Aorta (tissue), 5 donors: ENCODE measurements at regions not wholly inside any gene's neighbourhood (a gene's known extent, or its start where the extent isn't known, plus 50 kb on each side); places are given as distances from the start of the nearest gene placed in this dataset.
A peak's percentile ranks its signal among the peaks of the same experiment; 100 is the strongest.

Source experiments
- ATAC-seq: fragments of 200-7000 bp; cut with Tn5 transposase; one replicate; pipeline ENCODE4 v1.9.1; 2022; ENCODE audit warnings: moderate library complexity; ENCODE audit not compliant: low FRiP score
- DNase-seq, 2 donors: peaks; one replicate each; pipeline ENCODE4 v3.0.0-alpha.2; 2020
- H3K27ac ChIP-seq, 2 donors: one replicate each; pipeline ENCODE4 v1.5.1; 2013; ENCODE audit warnings: low read length in 2 of 2, mild to moderate bottlenecking in 2 of 2, moderate library complexity in 2 of 2, control low read depth in 1 of 2, inconsistent platforms in 1 of 2, low read depth in 1 of 2
- H3K27me3 ChIP-seq, 2 donors: one replicate each; pipeline ENCODE4 v1.6.1; 2013; ENCODE audit warnings: control low read depth in 1 of 2, low read length in 1 of 2, mild to moderate bottlenecking in 1 of 2, moderate library complexity in 1 of 2; ENCODE audit not compliant: insufficient read depth in 2 of 2, control insufficient read depth in 1 of 2
- H3K36me3 ChIP-seq, 2 donors: one replicate each; pipeline ENCODE4 v1.6.1; 2013; ENCODE audit warnings: control low read depth in 1 of 2, low read length in 1 of 2, mild to moderate bottlenecking in 1 of 2; ENCODE audit not compliant: insufficient read depth in 2 of 2, control insufficient read depth in 1 of 2
- H3K4me1 ChIP-seq, 2 donors: one replicate each; pipeline ENCODE4 v1.6.1; 2013; ENCODE audit warnings: low read length in 2 of 2, control low read depth in 1 of 2, mild to moderate bottlenecking in 1 of 2, moderate library complexity in 1 of 2; ENCODE audit not compliant: insufficient read depth in 2 of 2, control insufficient read depth in 1 of 2
- H3K4me3 ChIP-seq, 2 donors: one replicate each; pipeline ENCODE4 v1.5.1; 2013; ENCODE audit warnings: low read length in 2 of 2, control low read depth in 1 of 2, mild to moderate bottlenecking in 1 of 2
- H3K9me3 ChIP-seq: one replicate; pipeline ENCODE4 v1.6.1; 2013; ENCODE audit warnings: mild to moderate bottlenecking, low read length; ENCODE audit not compliant: control insufficient read depth
- WGBS, 2 donors: extraction: QIAGEN DNeasy Blood & Tissue Kit; methylation state at CpG; one replicate each; pipeline ENCODE4 v1.1.7; 2013; 5-methylcytosine and 5-hydroxymethylcytosine counted together
- intact Hi-C, 2 donors: fragments of 100-400 bp; cut with DNase I; formaldehyde crosslinking; loops; one replicate each; pipeline versions ENCODE4 v1.14.2 to v1.15.0; 2022
- donor health status: healthy with polysubstance abuse.
- donor health status: Bipolar disorder and iron deficiency.
- donor health status: DM: no; HTN: no; CAD: no.
- donor health status: DM: no; HTN: no; CAD: no.
- donor health status: DM: yes; HTN: yes; CAD: no.

GRCh38 chr2:239781454-239781853, 243.7 kb downstream of the NDUFA10 start:
- intact Hi-C loops, result no loop called here
- Histone ChIP-seq H3K27ac (no peak overlapping the region), H3K4me1 (no peaks in the 10 kb centered on the region), H3K9me3 (no peaks in the 10 kb centered on the region), H3K4me3 (no peak overlapping the region), H3K27me3 (no peaks in the 10 kb centered on the region), H3K36me3 (no peaks in the 10 kb centered on the region)
- ATAC-seq (no peak), DNase-seq (peak in 1 of 2 donors; percentile 44)
- WGBS, 2 donors, result 91 to 93% methylated on average over 5 of the region's 5 CpGs

DNA sequence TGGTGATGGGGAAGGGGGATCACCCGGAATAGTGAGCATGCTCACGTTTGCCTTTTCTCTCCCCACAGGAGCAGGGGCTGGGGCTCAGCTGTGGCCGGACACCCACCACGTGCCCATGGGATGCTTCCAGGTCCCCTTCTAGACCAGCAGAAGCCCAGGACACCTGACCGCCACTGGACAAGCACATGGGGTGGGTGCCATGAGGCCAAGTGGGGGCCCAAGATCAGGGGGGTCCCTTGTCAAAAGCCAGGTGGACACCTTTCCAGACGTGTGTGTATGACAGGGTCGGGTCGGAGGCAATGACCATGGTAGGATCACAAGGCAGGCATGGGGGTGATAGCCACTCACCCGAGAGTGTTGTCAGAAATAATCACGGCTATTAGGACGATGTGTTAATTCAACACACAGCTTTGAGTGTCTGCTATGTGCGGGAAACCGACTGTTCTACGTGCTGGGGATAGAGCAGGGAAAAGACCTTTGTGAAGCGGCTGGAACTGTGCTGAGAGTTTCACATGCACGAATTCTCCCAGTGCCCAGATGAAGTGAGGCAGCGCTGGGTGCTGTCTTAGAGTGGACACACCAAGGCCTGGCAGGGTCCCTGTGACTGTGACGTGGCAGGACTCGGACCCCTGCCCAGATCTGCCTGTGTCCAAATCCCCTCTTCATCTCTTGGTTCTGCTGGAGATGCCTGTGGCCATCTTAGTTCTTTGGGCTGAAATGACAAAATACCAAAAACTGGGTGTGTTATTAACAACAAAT, 244.7 kb downstream of the NDUFA10 start:
- ATAC-seq (no peak), DNase-seq (peak in 1 of 2 donors; percentile 69)
- Histone ChIP-seq H3K27me3 (no peaks in the 10 kb centered on the region), H3K4me1 (no peaks in the 10 kb centered on the region), H3K4me3 (no peak overlapping the region), H3K36me3 (no peaks in the 10 kb centered on the region), H3K27ac (no peak overlapping the region), H3K9me3 (no peaks in the 10 kb centered on the region)
- intact Hi-C loops, result no loop called here
- 94 to 95% methylated on average over 19 of the region's 19 CpGs for whole genome bisulfite sequencing, 2 donors

GRCh38 chr2:239779584-239779983, 245.6 kb downstream of the NDUFA10 start:
- intact Hi-C loops, result no loop called here
- H3K4me3 ChIP-seq, result no peak overlapping the region

GRCh38 chr2:239778861-239779558, 246.1 kb downstream of the NDUFA10 start:
- no peak overlapping the region for H3K4me3 ChIP-seq
- no peaks in the 10 kb centered on the region for H3K4me1 ChIP-seq
- no peak for ATAC-seq
- WGBS, 2 donors, result 94% methylated on average over 13 of the region's 13 CpGs
- H3K9me3 ChIP-seq, result no peaks in the 10 kb centered on the region
- no peaks in the 10 kb centered on the region for H3K27me3 ChIP-seq
- no peak overlapping the region for H3K27ac ChIP-seq
- intact Hi-C loops, result no loop called here
- peak in 1 of 2 donors; percentile 63 for DNase-seq
- H3K36me3 ChIP-seq, result no peaks in the 10 kb centered on the region

More at GRCh38 chr2:239779584-239779983, 245.6 kb downstream of the NDUFA10 start:
- ATAC-seq (peak; percentile 31), DNase-seq (peak in 1 of 2 donors; percentile 61)
- H3K4me1 ChIP-seq, result no peaks in the 10 kb centered on the region
- 95 to 97% methylated on average over 10 of the region's 10 CpGs for WGBS, 2 donors
- no peak overlapping the region for H3K27ac ChIP-seq
- H3K9me3 ChIP-seq, result no peaks in the 10 kb centered on the region
- H3K27me3 ChIP-seq, result no peaks in the 10 kb centered on the region
- H3K36me3 ChIP-seq, result no peaks in the 10 kb centered on the region

DNA sequence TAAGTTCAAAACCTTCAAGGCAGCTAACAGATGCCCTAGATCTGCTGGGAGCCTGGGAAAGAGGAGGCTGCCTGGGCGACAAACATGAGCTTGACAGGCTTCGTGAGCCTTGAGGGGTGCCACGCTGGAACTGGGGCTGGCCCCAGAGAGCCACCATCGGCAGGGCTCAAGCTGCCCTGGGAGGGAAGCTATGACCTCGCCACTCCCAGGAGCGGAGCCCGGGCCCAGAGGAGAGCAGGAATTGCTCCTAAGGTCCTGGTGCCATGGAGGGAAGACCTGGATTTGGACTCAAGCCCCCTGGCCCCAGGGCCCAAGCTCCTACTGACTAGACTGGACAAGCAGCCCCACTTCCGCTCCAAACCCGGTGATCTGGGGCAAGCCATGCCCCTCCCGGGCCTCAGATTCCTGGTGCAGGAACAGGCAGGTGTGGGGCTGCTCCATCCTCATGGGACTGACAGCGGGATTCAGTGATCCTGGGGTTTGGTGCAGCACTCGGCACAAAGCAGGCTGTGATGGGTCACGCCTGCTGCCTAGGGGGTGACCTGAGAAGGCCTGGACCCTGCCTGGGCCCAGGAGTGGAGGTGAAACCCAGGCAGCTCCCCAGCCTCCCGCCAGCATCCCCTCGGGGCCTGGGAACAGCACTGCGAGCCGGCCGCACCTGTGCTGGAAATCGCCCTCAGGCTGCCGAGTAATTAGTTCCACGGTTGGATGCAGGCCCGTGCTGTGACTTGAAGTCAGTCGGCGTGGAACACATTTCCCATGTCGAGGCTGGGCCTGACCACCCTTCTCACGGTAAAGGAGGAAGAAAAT, 246.9 kb downstream of the NDUFA10 start:
- 95 to 96% methylated on average over 26 of the region's 26 CpGs for WGBS, 2 donors

DNA sequence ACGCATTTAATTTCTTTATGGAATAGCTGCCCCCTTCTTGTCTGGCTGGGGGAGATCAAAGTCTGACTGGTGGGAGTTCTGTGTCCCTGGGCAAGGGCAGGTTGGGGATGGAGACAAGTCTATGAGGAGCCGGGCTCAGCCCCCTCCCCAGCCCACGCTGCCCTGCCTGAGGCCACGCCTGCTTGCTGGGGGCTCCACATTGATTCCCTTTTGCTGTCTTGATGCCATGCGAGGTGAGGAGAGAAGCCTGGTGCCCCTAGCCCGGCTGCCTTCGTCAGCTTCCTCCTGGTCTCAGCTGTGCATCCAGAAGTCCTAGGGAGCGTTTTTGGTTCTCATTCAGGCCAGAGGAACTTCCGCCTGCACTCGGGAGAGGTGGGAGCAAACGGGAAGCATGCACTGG, 247.9 kb downstream of the NDUFA10 start:
- Histone ChIP-seq H3K4me3 (no peak overlapping the region), H3K27me3 (no peaks in the 10 kb centered on the region), H3K36me3 (no peaks in the 10 kb centered on the region), H3K4me1 (no peaks in the 10 kb centered on the region), H3K27ac (no peak overlapping the region), H3K9me3 (peaks cover under 1% of the 10 kb centered on the region)
- WGBS, 2 donors, result 90 to 93% methylated on average over 11 of the region's 11 CpGs
- ATAC-seq (no peak), DNase-seq (peak in 1 of 2 donors; percentile 48)
- intact Hi-C loops, result no loop called here

More for the DNA sequence above, 246.9 kb downstream of the NDUFA10 start:
- Histone ChIP-seq H3K4me1 (no peaks in the 10 kb centered on the region), H3K36me3 (no peaks in the 10 kb centered on the region), H3K27me3 (no peaks in the 10 kb centered on the region), H3K27ac (no peak overlapping the region), H3K4me3 (no peak overlapping the region), H3K9me3 (no peaks in the 10 kb centered on the region)
- intact Hi-C loops, result no loop called here
- ATAC-seq (no peak), DNase-seq (peak in 1 of 2 donors; percentile 50)

DNA sequence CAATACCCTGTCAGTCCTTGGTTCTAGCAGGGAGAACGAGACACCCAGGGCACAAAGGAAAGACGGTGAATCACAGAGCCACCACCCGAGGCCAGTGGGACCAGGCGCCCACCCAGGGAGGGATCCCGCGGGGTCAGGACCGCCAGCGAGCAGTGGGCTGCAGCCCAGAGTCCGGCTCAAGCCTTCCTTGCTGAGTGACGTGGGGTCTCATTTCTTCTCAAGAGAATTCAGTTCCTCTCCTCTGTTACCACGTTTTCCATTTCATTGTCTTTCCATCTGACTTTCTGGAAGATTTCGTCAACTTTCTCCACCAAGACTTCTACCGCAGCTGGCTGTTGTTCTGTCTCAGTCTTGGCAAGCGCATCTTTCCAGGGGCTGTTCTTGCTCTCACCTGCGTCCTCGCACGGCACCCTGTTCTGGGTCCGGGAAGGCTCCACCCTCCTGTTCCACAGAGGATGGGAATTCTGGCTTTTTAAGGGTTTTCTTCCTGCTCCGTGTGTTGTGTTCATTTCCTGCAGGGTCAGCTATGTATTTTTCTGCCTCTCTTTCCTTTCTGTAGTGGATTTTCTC, 248.6 kb downstream of the NDUFA10 start:
- no peak for ATAC-seq
- Histone ChIP-seq H3K27me3 (no peaks in the 10 kb centered on the region), H3K27ac (no peak overlapping the region), H3K9me3 (peaks cover 3% of the 10 kb centered on the region), H3K4me3 (no peak overlapping the region), H3K4me1 (no peaks in the 10 kb centered on the region), H3K36me3 (no peaks in the 10 kb centered on the region)
- intact Hi-C loops, result no loop called here
- WGBS, 2 donors, result 92 to 93% methylated on average over 19 of the region's 19 CpGs
- peak in 1 of 2 donors; percentile 54 for DNase-seq

GRCh38 chr2:239775623-239776435, 249.3 kb downstream of the NDUFA10 start:
- Histone ChIP-seq H3K36me3 (no peaks in the 10 kb centered on the region), H3K9me3 (peaks cover 4% of the 10 kb centered on the region), H3K27me3 (no peaks in the 10 kb centered on the region), H3K4me1 (no peaks in the 10 kb centered on the region), H3K27ac (no peak overlapping the region), H3K4me3 (no peak overlapping the region)
- intact Hi-C loops, result no loop called here
- DNase-seq, result peak in 1 of 2 donors; percentile 63
- WGBS, 2 donors, result 57 to 65% methylated on average over 21 of the region's 21 CpGs
- ATAC-seq, result no peak
